ENCODE measurements at regions not wholly inside any gene's neighbourhood (a gene's known extent, or its start where the extent isn't known, plus 50 kb on each side); places are given as distances from the start of the nearest gene placed in this dataset.

DNA sequence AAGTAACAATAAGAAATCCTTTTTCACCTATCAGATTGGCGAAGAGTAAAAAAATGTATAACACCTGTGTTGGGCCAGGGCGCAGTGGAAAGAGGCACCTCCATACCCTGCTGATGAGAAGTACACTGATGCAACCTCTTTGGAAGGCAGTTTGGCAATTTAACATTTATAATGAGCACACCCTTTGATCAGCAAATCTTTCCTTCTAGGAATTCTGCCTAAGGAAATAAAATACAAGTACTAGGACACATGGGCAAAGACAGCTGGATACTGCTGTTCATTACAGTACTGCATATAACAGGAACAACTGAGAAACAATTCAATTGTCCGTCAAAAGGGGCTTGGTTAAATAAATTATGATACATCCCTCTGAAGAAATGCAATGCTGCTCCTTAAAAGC, 110.1 kb downstream of the RPL27A start:
- no peak for DNase-seq (ENCODE audit: low spot score)
- ChIA-PET POLR2A (ENCODE audit: low non-redundant PET) (no interaction called here), CTCF (interaction anchor here (0.6 kb wide), 1 partner anchor 8 kb away, joined by 3 read pairs; no protein-coding TSS in a partner anchor)
- H3K27ac ChIP-seq, result no peak overlapping the region
- TF ChIP-seq, protein P1, sequence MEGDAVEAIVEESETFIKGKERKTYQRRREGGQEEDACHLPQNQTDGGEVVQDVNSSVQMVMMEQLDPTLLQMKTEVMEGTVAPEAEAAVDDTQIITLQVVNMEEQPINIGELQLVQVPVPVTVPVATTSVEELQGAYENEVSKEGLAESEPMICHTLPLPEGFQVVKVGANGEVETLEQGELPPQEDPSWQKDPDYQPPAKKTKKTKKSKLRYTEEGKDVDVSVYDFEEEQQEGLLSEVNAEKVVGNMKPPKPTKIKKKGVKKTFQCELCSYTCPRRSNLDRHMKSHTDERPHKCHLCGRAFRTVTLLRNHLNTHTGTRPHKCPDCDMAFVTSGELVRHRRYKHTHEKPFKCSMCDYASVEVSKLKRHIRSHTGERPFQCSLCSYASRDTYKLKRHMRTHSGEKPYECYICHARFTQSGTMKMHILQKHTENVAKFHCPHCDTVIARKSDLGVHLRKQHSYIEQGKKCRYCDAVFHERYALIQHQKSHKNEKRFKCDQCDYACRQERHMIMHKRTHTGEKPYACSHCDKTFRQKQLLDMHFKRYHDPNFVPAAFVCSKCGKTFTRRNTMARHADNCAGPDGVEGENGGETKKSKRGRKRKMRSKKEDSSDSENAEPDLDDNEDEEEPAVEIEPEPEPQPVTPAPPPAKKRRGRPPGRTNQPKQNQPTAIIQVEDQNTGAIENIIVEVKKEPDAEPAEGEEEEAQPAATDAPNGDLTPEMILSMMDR (conservative IDR thresholded peaks at IDR 0.05; ENCODE audit: low read depth), result no peak

DNA sequence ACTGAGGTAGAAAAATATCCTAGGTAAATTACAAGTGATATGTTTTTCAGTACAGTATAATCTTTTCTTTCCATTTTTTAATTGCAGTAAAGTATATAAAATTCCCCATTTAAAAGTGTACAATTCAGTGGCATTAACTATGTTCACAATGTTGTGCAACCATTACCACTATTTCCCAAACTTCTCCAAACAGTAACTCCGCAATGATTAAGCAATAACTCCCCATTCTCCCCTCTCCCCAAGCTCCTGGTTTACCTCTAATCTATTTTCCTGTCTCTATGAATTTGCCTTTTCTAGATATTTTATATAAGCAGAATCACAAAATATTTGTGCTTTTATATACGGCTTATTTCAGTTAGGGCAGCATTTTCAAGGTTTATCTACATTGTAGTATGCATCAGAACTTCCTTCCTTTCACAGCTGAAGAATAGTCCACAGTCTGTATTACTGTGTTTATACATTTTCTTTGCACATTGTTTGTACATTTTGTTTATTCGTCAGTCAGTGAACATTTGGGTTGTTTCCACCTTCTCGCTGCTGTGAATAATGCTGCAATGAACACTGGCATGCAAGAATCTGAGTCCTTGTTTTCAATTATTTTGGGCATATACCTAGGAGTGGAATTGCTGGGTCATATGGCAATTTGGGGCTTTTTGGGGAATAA, 110.7 kb downstream of the RPL27A start:
- TF ChIP-seq, protein P1 (conservative IDR thresholded peaks at IDR 0.05; ENCODE audit: low read depth), result no peak
- ChIA-PET CTCF (interaction anchor here (0.6 kb wide), 1 partner anchor 8 kb away, joined by 3 read pairs; no protein-coding TSS in a partner anchor), POLR2A (ENCODE audit: low non-redundant PET) (no interaction called here)
- DNase-seq (ENCODE audit: low spot score), result no peak
- no peak overlapping the region for H3K27ac ChIP-seq

DNA sequence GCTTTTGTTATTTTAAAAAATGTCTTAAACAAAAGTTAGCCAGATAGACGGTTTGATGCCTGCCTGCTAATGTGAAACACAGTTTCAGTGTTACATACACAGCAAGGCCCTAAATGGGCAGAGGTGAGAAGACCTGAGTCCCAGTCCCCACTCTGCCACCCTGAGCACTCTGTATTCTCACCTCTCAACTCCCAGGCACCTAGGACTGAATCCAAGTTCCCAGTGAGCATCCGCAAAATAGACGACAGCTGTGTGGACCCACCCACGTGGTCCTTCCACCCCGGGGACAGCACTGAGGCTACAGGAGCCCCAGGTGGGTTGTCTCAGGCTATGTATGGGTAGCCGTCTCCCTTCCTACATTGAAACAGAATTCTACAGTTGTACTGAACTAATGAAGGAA, 111.5 kb downstream of the RPL27A start:
- DNase-seq (ENCODE audit: low spot score), result no peak
- ChIA-PET POLR2A (ENCODE audit: low non-redundant PET) (no interaction called here), CTCF (no interaction called here)
- peak overlapping the region; percentile 52 for H3K27ac ChIP-seq
- TF ChIP-seq, protein P1 (conservative IDR thresholded peaks at IDR 0.05; ENCODE audit: low read depth), result no peak

DNA sequence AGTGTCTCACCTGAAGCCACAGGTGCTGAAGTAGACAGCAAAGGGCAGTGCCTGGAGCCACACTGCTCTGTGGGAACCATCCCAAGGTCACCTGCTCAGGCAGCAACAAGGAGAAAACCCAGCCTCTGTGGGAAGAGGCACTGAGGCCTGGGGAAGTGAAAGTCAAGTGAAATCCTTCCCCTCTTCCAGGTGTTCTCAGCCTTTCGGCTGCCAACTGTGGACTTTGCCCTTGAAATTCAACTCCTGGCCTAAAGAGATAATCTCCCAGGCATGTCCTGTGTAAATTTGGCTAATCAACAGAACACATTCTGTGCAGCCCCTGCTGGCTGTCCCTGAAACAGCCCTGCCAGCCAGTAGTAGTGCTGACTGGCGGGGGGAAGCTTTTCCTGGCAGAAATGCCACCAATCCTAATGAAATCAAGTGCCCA, 112.1 kb downstream of the RPL27A start:
- CTCF ChIA-PET, result no interaction called here
- H3K27ac ChIP-seq, result peak overlapping the region; percentile 52
- no peak for DNase-seq (ENCODE audit: low spot score)
- TF ChIP-seq, protein P1 (conservative IDR thresholded peaks at IDR 0.05; ENCODE audit: low read depth), result no peak
- POLR2A ChIA-PET (ENCODE audit: low non-redundant PET), result no interaction called here

DNA sequence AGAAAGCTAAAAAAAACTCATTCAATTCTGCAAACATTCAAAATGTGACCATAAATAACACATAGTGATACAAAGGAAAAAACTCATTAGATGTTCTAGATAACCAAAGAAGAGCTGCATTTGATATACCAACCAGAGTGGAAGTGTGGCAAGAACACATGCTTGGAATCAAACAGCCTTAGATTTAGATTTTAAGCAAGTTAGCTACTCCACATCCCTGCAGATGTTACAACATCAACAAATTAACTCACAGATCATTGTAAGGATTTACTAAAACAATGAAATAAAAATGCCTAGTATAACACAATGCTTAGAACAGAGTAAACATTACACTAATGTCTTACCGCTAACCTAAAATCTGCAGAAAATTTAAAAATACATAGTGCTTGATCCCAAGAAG, 114.0 kb upstream of the AKIP1 start:
- CTCF ChIA-PET, result interaction anchor here (1.4 kb wide), 1 partner anchor 39 kb away, joined by 5 read pairs; no protein-coding TSS in a partner anchor
- H3K27ac ChIP-seq, result no peak overlapping the region
- DNase-seq (ENCODE audit: low spot score), result no peak
- TF ChIP-seq, protein P1 (conservative IDR thresholded peaks at IDR 0.05; ENCODE audit: low read depth), result no peak
- POLR2A ChIA-PET (ENCODE audit: low non-redundant PET), result no interaction called here

DNA sequence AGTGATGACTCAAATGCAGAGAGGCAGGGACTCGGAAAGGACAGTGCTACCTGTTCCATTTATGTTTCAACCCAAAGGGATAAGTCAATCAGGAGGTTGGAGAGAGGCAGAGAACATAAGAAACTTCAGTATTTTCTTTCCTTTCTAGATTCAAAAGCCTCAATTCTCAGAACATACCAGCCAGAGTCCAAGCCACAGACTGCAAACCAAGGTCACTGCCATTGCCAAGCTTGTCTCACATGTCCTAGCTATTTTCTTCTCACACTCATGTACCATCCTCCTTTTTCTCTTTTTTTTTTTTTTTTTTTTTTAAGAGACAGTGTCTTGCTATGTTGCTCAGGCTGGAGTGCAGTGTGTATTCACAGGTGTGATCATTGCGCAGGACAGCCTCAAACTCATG, 111.7 kb upstream of the AKIP1 start:
- ChIA-PET POLR2A (ENCODE audit: low non-redundant PET) (no interaction called here), CTCF (interaction anchor here (1.2 kb wide), 1 partner anchor 14 kb away, joined by 3 read pairs; no protein-coding TSS in a partner anchor)
- DNase-seq (ENCODE audit: low spot score), result no peak
- H3K27ac ChIP-seq, result no peak overlapping the region
- TF ChIP-seq, protein P1 (conservative IDR thresholded peaks at IDR 0.05; ENCODE audit: low read depth), result no peak

Measured in RWPE1 (cell line).